ENCODE measurements at regions not wholly inside any gene's neighbourhood (a gene's known extent, or its start where the extent isn't known, plus 50 kb on each side); places are given as distances from the start of the nearest gene placed in this dataset.
"Not testable (repeated sequence)": the region's sequence is repeated elsewhere in the genome, so short reads cannot be mapped to it uniquely, and the experiment has no call there.

DNA sequence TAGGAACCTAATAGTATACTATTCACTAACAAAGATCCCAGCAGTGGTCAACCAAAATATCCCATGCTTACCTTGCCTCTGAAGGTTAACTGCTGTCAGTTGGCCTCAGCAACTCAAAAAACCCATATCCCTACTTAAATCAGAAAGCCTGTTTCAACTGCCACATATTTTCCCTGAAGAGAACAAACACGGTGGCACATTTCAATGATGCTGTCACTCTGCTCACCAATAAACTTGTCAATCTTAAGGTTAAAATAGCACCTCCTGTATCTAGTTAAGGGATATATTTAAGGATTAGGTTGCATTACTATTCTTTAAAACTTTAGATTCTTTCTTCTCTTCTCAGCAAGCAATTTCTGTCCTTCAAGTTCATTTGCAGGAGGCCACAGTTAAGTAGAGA lies 986.9 kb downstream of the CDH18 start:
- no peak for DNase-seq

DNA sequence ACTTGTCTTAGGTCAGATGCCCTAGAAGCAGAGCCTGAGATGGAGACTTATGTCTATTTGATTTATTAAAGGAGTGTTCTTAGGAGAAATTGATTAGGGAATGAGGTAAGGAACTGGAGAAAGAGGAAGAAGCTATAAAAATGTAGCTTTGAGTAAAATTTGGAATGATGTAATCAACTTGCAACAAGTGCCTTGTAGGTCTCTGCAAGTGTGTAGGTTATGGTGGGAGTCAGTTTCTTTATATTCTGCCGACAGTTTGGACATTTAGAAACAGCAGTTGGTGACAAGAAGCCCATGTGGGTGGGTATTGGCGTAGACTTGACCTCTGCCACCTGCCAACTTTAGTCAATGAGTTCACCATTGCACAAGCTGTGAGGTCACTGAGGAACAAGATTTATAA lies 986.5 kb downstream of the CDH18 start:
- DNase-seq = no peak

DNA sequence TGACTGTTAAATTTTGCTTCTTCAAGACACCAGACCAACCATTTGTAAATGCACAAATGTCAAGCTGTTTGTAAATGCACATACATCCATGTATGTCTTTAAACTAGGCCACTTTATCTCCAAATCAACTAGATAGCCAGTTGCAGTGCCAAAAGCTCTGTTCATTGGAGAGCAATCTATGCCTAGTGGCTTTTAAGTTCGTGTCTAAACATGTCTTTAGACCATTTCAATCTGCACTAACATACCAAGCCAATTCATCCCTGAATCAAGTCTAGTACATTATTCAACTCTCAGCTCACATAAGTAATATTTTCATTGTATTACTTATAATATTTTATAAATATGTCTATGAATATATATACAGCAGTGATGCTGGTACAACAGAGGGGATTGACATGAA lies 985.9 kb downstream of the CDH18 start:
- no peak for DNase-seq

DNA sequence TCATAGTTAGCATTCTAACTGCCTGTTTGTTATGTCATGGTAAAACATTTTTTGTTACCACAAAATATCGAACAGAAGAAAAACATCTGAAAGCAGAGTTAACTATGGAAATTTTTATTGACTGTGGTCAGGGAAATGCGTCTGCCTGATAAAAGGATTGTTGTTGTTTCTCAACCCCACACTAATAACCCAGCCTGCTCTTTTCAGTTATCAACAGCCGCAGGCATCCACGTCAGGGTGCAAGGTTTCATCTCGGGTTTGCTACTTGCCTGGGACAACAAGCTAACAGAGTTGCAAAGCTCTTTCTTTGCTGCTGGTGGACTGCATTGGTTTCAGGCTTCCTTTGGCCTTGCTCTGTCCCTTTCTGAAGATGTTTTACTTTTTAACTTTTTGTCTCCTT lies 969.2 kb downstream of the CDH18 start:
- no peak for DNase-seq

DNA sequence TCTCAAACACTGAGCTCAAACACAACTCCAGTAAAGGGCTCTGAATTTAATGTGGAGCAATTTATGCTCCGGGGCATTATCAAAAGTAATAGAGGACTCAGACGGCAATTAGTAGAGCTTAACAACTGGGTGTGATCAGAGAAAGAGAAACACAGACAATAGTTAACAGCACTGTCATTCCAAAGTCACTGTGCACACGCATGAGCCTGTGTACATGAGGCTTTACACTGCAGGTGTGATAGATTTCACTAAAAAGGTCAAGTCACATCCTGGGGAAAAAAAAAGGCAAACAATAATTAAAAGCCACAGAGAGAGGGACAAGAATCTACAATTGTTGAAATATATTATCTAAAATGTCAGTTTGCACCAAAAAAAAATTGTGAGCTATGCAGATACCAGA lies 956.5 kb downstream of the CDH18 start:
- no peak for DNase-seq

DNA sequence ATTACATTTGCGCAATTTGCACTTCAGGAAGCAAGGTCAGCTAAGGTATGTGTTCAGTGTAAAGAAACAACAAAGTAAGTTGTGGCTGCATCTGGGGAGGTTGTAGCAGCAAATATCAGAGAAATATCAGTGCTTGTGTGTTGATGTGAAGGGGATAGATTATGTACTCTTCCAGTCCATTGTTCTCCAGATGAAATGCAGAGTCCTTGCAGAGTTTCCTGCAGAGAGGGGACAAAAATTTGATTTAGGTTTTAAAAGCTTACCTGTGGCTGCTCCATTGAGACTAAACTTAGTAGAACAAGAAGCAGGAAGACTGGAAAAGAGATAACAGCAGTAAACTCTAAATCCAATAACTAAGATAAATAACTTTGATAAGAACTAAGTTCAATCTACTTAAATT lies 952.2 kb downstream of the CDH18 start:
- DNase-seq = no peak

DNA sequence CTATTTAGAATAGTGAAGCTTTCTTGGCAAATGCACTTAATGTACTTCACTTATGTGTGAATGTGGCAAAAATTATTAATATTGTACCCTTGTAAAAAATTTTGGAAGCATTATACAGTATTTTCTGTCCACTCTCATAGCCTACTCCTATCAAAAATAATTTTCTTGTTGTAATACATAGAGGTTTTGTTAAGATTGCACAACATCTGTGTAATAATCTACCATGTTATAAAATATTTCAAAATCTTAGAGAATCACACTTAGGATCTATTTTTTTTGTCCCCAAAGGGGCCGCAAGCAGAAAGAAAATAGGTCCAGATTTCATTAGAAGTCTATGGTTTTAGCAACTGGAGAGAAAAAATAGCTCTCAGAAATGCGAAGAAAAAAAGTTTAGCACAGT lies 945.9 kb downstream of the CDH18 start:
- DNase-seq = no peak

DNA sequence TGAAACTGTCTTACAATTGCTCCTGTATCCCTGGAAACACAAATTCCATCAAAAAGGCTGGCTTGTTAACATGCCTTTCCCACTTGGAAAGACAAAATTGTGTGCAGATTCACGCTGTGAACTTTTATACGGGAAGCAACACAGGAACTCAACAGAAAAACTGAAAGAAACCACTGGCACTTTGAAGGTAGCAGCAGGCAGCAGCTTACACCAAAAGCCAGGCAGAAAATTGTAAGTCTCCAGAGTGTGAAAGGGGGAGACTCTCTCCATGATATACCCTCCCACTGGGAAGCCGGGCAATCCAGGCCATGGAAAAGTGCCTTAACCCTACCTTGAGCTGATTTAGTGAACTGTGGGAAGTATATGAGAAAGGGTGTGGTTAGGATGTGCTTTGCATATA lies 943.7 kb downstream of the CDH18 start:
- no peak for DNase-seq

DNA sequence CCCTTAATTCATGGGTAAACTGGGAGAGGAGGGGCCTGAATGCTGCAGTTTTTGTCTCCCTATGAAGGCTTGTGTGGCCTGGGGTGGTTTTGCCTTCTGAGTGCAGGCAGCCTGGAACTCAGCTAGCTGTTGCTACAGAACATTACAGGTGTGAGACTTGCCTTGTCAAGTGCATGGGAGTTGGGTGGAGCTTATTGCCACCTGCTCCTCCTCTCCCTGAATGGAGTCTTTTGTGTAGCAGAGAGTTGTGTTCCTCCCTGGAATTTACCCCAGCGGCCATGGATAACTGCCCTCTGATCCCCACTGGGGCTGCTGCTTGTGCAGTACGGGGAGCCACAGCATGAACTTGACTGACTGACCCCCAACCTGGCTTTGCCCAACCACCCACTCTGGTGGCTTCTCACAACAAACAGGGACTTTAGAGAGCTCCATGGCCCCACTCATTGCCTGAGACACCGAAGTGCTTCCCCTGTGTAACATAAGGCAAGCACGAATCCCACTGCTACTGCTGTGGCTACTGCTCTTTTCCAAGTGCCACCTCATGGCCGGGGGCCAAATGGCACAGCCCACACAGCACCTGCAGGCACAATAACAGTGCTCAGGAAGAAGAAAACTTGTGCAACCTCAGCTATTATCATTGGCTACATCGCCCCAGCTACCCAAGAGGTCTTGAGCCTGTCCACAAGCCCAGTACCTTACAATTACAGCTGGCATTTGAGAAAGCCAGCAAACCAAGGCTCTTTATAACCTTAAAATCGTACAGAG lies 942.9 kb downstream of the CDH18 start:
- no peak for DNase-seq

DNA sequence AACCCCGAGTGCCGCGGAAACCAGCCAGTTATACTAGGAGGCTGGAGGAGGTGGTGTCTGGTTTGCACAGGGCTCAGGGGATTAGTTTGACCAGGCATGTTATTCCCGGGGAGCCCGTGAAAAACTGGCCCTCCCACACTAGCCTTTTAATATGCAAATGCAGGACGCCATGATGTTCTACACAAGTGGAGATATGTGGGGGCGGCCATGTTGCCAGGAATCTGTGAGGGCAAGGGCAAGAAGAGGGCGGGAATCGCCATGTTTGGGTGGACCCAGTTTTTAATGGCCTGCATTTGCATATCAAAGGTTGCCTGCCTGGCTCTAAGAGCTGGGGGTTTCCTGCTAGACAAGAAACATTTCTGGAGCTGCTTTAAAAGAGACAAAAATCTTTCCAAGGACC lies 940.7 kb downstream of the CDH18 start:
- no peak for DNase-seq

DNA sequence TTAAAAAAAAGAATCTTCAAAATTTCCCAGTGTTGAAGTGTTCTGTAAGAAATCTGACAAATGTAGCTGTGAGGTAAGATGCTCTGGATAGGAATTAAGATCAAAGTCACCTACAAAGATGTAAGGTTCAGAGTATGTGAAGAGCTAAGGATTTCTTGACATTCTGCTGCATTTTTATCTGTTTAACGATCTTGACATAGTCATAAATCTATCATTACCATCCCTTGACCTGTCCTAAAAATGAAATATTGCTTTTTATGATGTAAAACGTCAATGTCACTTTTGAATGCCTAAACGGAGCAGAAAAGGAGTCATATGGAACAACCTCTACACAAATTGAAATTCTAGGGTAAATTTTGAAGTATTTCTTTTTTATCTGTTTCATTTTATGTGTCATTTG lies 939.3 kb downstream of the CDH18 start:
- no peak for DNase-seq

DNA sequence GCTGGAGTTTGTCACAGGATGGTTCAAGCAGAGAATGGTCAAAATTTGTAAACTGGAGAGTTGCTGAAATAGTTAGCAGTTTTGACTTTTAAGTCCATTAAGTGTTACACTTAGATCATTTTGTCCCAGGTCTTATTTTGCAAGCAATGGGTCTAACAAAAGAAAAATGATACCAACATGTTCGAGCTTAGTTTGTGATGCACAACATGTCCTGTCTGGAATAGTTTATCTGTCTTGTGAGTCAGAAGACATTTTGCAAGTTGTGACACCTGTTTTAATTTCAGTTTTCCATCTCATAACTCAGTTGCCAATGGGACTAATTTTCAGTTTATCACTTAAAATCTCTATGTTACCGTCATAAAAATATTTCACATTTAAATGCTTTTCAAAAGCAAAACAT lies 929.8 kb downstream of the CDH18 start:
- no peak for DNase-seq

DNA sequence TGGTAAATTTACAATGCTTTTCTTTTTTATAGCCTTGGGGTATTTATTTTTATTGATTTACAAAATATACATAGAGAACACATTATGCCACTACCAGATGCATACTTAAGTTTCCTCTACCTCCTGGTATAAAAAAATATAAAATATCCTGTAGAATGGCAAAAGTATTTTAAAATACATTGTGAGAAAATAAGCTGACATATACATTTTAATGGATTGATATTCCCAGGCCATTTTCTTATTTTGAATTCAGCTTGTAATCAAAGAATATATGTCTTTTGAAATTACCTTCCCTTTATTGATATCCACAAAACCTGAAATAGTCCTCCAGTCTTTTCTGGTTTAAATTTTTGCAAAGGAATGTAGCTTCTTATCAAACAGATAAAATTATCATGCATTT lies 923.9 kb downstream of the CDH18 start:
- DNase-seq = no peak

DNA sequence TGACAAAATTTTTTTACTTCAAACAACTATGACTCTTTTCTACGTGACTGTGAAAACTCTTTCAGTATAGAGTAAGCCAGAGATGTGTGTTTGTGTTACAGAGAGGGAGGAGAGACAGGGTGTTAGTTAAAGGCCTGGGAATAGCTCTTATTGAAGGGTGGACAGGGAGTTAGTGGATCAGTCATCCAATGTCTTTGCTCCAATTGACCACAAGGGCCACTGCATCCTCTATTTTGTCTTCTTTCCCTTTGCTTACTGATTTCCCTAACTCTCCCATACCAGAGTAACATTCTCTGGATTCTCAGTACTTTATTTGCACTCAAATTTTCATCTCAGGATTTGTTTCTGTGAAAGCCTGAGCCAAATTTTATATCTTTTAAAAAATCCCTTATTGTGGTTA lies 920.3 kb downstream of the CDH18 start:
- DNase-seq = no peak

DNA sequence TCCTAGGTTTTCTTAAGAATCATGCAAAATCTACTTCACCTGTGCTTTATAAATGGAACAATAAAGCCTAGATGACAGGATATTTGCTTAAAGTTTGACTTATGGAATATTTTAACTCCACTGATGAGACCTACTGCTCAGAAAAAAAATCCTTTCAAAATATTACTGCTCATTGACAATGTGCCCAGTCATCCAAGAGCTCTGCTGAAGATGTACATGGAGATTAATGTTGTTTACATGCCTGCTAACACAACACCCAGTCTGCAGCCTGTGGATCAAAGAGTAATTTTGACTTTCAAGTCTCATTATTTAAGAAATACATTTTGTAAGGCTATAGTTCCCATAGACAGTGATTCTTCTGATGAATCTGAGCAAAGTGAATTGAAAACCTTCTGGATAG lies 889.6 kb downstream of the CDH18 start:
- no peak for DNase-seq

DNA sequence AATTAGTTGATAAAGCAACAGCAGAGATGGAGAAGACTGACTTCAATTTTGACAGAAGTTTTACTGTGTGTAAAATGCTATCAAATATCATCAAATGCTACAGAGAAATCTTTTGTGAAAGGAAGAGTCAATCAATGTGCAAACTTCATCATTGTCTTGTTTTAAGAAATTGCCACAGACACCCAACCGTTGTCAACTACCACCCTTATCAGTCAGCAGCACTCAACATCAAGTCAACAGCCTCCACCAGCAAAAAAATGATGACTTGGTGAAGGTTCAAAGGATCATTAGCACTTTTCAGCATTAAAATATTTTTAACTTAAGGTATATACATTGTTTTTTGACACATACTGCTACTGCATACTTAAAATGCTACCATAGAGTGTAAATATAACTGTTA lies 888.8 kb downstream of the CDH18 start:
- DNase-seq = no peak

DNA sequence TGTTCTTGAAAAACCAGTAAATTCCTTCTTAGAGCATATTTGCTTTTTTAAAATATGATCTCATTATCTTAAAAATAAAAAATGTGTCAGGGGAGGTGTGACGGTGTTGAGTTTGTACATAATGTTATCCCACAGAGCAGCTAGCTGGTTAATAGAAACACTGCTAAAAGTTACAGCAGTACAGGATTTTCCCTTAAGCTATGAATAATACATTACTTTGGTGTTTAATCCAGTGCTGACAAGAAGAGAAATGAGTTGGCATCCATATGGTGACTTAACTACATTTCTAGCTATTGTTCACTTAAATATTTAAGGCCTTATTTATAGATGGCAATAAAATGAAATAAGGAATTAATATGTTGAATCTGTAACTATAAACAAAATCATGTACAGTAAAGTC lies 883.1 kb downstream of the CDH18 start:
- DNase-seq = no peak

DNA sequence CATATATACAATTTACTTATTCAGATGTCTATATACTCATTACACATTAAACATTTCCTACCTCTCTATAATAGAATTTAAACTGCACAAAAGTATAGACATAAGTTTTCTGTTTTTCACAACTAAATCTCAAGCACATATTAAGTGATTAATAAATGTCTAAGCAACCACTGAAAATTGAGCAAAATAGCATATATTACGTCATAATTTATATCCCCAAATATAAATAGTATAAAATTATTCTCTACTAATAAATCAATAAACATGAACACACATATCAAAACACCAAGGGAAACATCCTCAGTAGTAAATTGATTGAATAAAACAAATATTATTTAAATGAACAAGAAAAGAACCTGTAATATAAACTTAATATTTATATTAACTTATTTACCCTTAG lies 865.1 kb downstream of the CDH18 start:
- no peak for DNase-seq

DNA sequence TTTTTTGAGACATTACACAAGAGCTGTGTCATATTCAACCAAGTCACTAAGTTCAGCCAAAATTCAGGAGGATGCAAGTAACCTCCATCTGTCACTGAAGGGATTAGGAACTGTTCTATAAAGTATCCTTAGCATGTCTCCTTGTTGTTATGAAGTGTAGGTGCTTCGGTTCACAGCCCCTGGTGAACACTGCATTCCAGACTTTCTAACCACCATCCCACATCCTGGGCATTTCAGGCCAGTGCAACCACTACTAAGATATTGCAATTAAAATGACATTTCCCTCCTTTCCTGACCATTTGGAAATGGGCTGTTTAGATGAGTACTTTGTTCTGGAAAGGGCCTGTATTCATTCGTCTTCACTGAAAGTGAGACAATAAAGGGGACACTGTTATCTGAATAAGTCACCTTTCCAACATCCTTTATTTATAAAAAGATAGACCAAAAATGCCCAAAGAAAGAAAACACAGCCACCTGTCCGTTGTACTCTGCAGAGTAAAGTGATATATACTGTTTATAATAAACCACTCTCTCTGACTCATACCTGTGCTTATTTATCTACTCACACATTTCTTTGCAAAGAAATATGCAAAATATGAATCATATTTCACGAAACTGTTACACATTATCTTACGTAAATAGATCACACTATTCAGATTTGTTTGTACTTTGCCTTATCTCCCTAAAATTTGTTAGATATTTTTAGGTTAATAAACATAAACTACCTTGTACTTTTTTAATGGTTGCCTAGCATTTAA lies 861.9 kb downstream of the CDH18 start:
- no peak for DNase-seq

DNA sequence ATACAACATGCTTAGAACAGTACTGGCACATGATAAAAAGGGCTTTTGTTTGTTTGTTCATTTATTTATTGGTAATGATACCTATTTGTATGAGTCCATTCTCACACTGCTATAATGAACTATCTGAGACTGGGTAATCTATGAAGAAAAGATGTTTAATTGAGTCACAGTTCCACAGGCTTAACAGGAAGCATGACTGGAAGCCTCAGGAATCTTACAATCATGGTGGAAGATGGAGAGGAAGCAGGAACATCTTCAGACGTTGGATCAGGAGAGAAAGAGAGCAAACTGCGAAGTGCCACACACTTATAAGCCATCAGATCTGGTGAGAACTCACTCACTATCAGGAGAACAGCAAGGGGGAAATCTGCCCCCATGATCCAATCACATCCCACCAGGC lies 847.7 kb downstream of the CDH18 start:
- no peak for DNase-seq

DNA sequence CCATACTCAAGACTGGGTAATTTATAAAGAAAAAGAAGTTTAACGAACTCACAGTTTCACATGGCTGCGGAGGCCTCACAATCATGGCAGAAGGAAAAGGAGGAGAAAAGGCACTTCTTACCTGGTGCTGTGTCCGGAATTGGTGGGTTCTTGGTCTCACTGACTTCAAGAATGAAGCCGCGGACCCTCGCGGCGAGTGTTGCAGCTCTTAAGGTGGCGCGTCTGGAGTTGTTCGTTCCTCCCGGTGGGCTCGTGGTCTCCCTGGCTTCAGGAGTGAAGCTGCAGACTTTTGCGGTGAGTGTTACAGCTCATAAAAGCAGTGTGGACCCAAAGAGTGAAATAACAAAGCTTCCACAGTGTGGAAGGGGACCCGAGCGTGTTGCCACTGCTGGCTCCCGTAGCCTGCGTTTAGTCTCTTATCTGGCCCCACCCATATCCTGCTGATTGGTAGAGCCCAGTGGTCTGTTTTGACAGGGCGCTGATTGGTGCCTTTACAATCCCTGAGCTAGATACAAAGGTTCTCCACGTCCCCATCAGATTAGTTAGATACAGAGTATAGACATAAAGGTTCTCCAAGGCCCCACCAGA lies 846.0 kb downstream of the CDH18 start:
- not testable (repeated sequence) for DNase-seq

DNA sequence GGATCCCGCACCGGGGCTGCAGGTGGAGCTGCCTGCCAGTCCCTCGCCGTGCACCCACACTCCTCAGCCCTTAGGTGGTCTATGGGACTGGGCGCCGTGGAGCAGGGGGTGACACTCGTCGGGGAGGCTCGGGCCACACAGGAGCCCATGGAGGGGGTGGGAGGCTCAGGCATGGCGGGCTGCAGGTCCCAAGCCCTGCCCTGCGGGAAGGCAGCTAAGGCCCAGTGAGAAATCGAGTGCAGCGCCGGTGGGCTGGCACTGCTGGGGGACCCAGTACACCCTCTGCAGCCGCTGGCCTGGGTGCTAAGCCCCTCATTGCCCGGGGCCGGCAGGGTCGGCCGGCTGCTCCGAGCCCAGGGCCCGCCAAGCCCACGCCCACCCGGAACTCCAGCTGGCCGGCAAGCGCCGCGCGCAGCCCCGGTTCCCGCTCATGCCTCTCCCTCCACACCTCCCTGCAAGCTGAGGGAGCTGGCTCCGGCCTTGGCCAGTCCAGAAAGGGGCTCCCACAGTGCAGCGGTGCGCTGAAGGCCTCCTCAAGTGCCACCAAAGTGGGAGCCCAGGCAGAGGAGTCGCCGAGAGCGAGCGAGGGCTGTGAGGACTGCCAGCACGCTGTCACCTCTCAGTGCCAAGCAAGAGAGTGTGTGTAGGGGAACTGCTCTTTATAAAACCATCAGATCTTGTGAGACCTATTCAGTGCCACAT lies 845.1 kb downstream of the CDH18 start:
- not testable (repeated sequence) for DNase-seq

DNA sequence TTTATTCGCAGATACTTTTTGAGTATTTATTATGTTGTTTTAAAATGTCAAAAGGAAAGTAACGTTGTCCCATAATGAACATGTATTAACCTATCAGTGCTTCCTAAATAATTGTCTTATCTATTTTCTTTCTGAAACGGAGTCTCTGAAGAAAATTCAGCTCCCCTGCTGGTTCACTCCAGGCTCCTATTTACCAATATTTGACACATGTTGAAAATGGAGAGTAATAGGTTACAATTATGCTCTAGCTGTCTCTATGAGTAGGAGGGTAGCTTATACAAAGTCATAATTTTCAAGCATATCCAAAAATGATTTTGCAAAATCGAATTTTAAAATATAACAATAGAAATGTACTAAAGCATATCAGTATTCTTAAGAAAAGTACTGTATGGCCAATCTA lies 844.1 kb downstream of the CDH18 start:
- no peak for DNase-seq

DNA sequence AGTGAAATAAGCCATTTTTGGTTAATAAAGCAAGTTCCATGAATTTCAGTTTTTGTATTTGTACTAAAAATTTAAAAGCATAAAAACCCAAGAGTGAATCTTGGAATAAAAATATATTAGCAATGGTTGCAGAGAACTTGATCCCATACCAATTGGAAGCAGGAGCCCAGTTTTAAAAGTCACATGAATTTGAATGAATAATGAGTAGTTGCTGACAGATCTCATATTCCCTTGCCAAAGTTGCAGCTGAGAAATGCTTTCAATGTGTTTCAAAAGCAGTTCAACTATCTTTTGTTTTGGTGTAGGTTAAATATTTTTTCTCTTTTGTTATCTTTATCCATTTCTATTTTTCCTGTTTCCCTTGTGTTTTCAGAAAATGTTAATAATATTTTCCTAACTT lies 818.6 kb downstream of the CDH18 start:
- no peak for DNase-seq

Measured in GDM1 (cell line).